HepG2 (cell line): ENCODE measurements at regions not wholly inside any gene's neighbourhood (a gene's known extent, or its start where the extent isn't known, plus 50 kb on each side); places are given as distances from the start of the nearest gene placed in this dataset.

ENCODE experiments used
- ATAC-seq: fragments of 200-7000 bp; cut with Tn5 transposase; 3 replicates; pipeline ENCODE4 v1.9.1; 2020; ENCODE audit warnings: mild to moderate bottlenecking, moderate library complexity
- BruUV-seq: library from RNA; stranded (reverse); fragments of 400-500 nt; replicated peaks from 2 replicates; lab custom pipeline; 2021; lab: Mats Ljungman, UMichigan
- CTCF ChIA-PET: fragments of 300-600 bp; formaldehyde crosslinking; extraction: SDS; loops from one replicate; lab custom pipeline; 2021; ENCODE audit warnings: low total read pairs, inconsistent platforms, low intra/inter-chr PET ratio; lab: Yijun Ruan, JAX
- POLR2A ChIA-PET: fragments of 350-600 bp; sonication (Branson Sonifier 250); formaldehyde crosslinking; loops from one replicate; lab custom pipeline; 2020; ENCODE audit warnings: antibody characterized with exemption, inconsistent platforms; lab: Yijun Ruan, JAX
- DNase-seq: peaks from one replicate; pipeline ENCODE4 v3.0.0-alpha.2; 2015; ENCODE audit warnings: low spot score
- FAIRE-seq: peaks from 3 replicates; lab custom pipeline; 2011; peaks lifted over from hg19 to GRCh38; lab: Jason Lieb, UNC
- H2AFZ ChIP-seq: one replicate; pipeline ENCODE4 v1.6.1; 2011; ENCODE audit warnings: low read length, inconsistent platforms
- H3K27ac ChIP-seq: fragments of 300-600 bp; 3 replicates; pipeline ENCODE4 v1.8.0; 2011; ENCODE audit warnings: mixed run types, mild to moderate bottlenecking, mixed read lengths, low read length, inconsistent platforms; ENCODE audit not compliant: insufficient read depth; ENCODE audit errors: extremely low read length
- H3K27me3 ChIP-seq, 2 experiments: fragments of 200-600 bp in 1 of 2; 2 replicates in 1 of 2; 3 replicates in 1 of 2; pipeline versions ENCODE4 v1.6.0 to v1.8.0; 2011; ENCODE audit warnings: low read length in 2 of 2, mild to moderate bottlenecking in 2 of 2, moderate library complexity in 2 of 2, inconsistent platforms in 1 of 2; ENCODE audit not compliant: insufficient read depth in 2 of 2, control insufficient read depth in 1 of 2
- H3K36me3 ChIP-seq, 2 experiments: fragments of 200-600 bp in 1 of 2; replicated peaks in 1 of 2; 2 replicates in 1 of 2; 3 replicates in 1 of 2; pipeline versions ENCODE4 v1.5.1 to v1.8.0; 2011; ENCODE audit warnings: low read length in 2 of 2, inconsistent platforms in 1 of 2; ENCODE audit not compliant: insufficient read depth in 2 of 2, control insufficient read depth in 1 of 2
- H3K4me1 ChIP-seq: 2 replicates; pipeline ENCODE4 v1.5.1; 2012; ENCODE audit warnings: low read length, inconsistent platforms; ENCODE audit not compliant: insufficient read depth
- H3K4me2 ChIP-seq: 2 replicates; pipeline ENCODE4 v1.6.0; 2011; ENCODE audit warnings: low read depth, low read length, inconsistent platforms
- H3K4me3 ChIP-seq, 3 experiments: fragments of 200-600 bp in 1 of 3; sonication (generic), shearing (Covaris generic) in 1 of 3; replicated peaks in 1 of 3; 2 replicates each; pipeline ENCODE4 v1.5.1; 2011 to 2016; ENCODE audit warnings: low read length in 3 of 3, inconsistent platforms in 2 of 3, low read depth in 2 of 3, mild to moderate bottlenecking in 2 of 3, control low read depth in 1 of 3, mixed read lengths in 1 of 3; ENCODE audit not compliant: insufficient read depth in 1 of 3
- H3K79me2 ChIP-seq: one replicate; pipeline ENCODE4 v1.6.1; 2011; ENCODE audit warnings: low read length, inconsistent platforms; ENCODE audit not compliant: insufficient read depth
- H3K9ac ChIP-seq: 2 replicates; pipeline ENCODE4 v1.6.0; 2011; ENCODE audit warnings: mild to moderate bottlenecking, low read depth, low read length, inconsistent platforms; ENCODE audit not compliant: insufficient read depth
- H3K9me3 ChIP-seq: 2 replicates; pipeline ENCODE4 v1.5.1; 2012; ENCODE audit warnings: mild to moderate bottlenecking, low read length
- H4K20me1 ChIP-seq: 2 replicates; pipeline ENCODE4 v1.6.0; 2011; ENCODE audit warnings: inconsistent platforms, mild to moderate bottlenecking, low read length, moderate library complexity; ENCODE audit not compliant: insufficient read depth
- DDIT3 ChIP-seq: sonication (generic); formaldehyde crosslinking; IDR thresholded peaks from 2 replicates; pipeline ENCODE4 v1.4.0; 2020; ENCODE audit warnings: mild to moderate bottlenecking, missing genetic modification reagents
- ZFYVE20 ChIP-seq: sonication (generic); formaldehyde crosslinking; IDR thresholded peaks from 2 replicates; pipeline ENCODE4 v1.8.0; 2023; ENCODE audit warnings: low read depth, mild to moderate bottlenecking, moderate library complexity, missing genetic modification reagents, borderline replicate concordance
- ZNF18 ChIP-seq: sonication (generic); formaldehyde crosslinking; IDR thresholded peaks from 2 replicates; pipeline ENCODE4 v1.8.0; 2022; ENCODE audit warnings: mild to moderate bottlenecking, missing genetic modification reagents; ENCODE audit not compliant: insufficient replicate concordance
- ZNF274 ChIP-seq: sonication (generic); formaldehyde crosslinking; IDR thresholded peaks from 2 replicates; pipeline ENCODE4 v1.5.1; 2020; ENCODE audit warnings: mild to moderate bottlenecking, missing genetic modification reagents
- ZNF770 ChIP-seq: sonication (generic); formaldehyde crosslinking; IDR thresholded peaks from 2 replicates; pipeline ENCODE4 v1.5.0; 2020; ENCODE audit warnings: mild to moderate bottlenecking, missing genetic modification reagents
- ZSCAN5A ChIP-seq: sonication (generic); formaldehyde crosslinking; IDR thresholded peaks from 2 replicates; pipeline ENCODE4 v1.8.0; 2022; ENCODE audit warnings: mild to moderate bottlenecking, missing genetic modification reagents, borderline replicate concordance
- WGBS: methylation state at CpG from one replicate; pipeline ENCODE4 v1.1.6; 2017; ENCODE audit warnings: low lambda C conversion rate; 5-methylcytosine and 5-hydroxymethylcytosine counted together
- in situ Hi-C: cut with HindIII; loops from 2 replicates; pipeline ENCODE4 v1.10.0; 2017; ENCODE audit warnings: low pct_unique_long_range_greater_than_20kb; ENCODE audit not compliant: extremely low pct_ligation_motif_present
- intact Hi-C: fragments of 100-400 bp; cut with micrococcal nuclease; formaldehyde crosslinking; loops from one replicate; pipeline ENCODE4 v1.10.0; 2022; ENCODE audit not compliant: unreplicated experiment

GRCh38 chr3:174337227-174337626, 521.9 kb upstream of the NAALADL2 start:
- no peak for ATAC-seq
- H3K4me1 ChIP-seq = no peaks in the 10 kb centered on the region
- H3K79me2 ChIP-seq = no peaks in the 10 kb centered on the region
- ChIA-PET CTCF (no interaction called here), POLR2A (no interaction called here)
- no peak for DNase-seq
- H2AFZ ChIP-seq = no peak overlapping the region
- no peak overlapping the region for H3K9ac ChIP-seq
- FAIRE-seq = no peak
- H4K20me1 ChIP-seq = no peaks in the 10 kb centered on the region
- no peak overlapping the region for H3K27ac ChIP-seq
- TF ChIP-seq ZSCAN5A (CRISPR knock-in tag) (no peak), ZNF770 (CRISPR knock-in tag) (no peak), DDIT3 (CRISPR knock-in tag) (no peak), ZFYVE20 (CRISPR knock-in tag) (no peak), ZNF18 (CRISPR knock-in tag) (no peak), ZNF274 (no peak)
- TF ChIP-seq, all 625 proteins: peak for 0
- Histone ChIP-seq H3K4me3 (no peak overlapping the region), H3K27me3 (no peaks in the 10 kb centered on the region), H3K9me3 (no peaks in the 10 kb centered on the region), H3K36me3 (no peaks in the 10 kb centered on the region), H3K4me2 (no peak overlapping the region)
- in situ Hi-C loops = no loop called here
- 20% methylated on average over 4 of the region's 4 CpGs for WGBS
- no TSS peak for BruUV-seq
- intact Hi-C loops = no loop called here
